Dendritic cell treated with granulocyte-macrophage colony-stimulating factor and Interleukin-4, amounts not matched to agents 40 ng/mL and 50 ng/mL, for 4 days (primary cell): ENCODE measurements at regions not wholly inside any gene's neighbourhood (a gene's known extent, or its start where the extent isn't known, plus 50 kb on each side); places are given as distances from the start of the nearest gene placed in this dataset.
"Not testable (repeated sequence)": the region's sequence is repeated elsewhere in the genome, so short reads cannot be mapped to it uniquely, and the experiment has no call there.

Experiments used
- H3K27ac Mint-ChIP-seq: one replicate; pipeline ENCODE4 v1.8.0; 2022; ENCODE audit warnings: mild to moderate bottlenecking, mixed read lengths
- H3K27me3 Mint-ChIP-seq: one replicate; pipeline ENCODE4 v1.8.0; 2022; ENCODE audit warnings: mild to moderate bottlenecking, mixed read lengths
- H3K36me3 Mint-ChIP-seq: one replicate; pipeline ENCODE4 v1.8.0; 2022; ENCODE audit warnings: low read depth, mixed read lengths
- H3K4me1 Mint-ChIP-seq: one replicate; pipeline ENCODE4 v1.8.0; 2022; ENCODE audit warnings: low read depth, mixed read lengths
- H3K4me3 Mint-ChIP-seq: one replicate; pipeline ENCODE4 v1.8.0; 2022; ENCODE audit warnings: mild to moderate bottlenecking, moderate library complexity, mixed read lengths
- H3K9me3 Mint-ChIP-seq: one replicate; pipeline ENCODE4 v1.8.0; 2022; ENCODE audit warnings: mixed read lengths
- intact Hi-C: fragments of 100-400 bp; cut with micrococcal nuclease; formaldehyde crosslinking; loops from one replicate; pipeline ENCODE4 v1.15.0; 2022

- no peaks in the 10 kb centered on the region for H3K4me1 Mint-ChIP-seq
- H3K27ac Mint-ChIP-seq = no peak overlapping the region
- H3K36me3 Mint-ChIP-seq = no peaks in the 10 kb centered on the region
- H3K4me3 Mint-ChIP-seq = no peak overlapping the region
- intact Hi-C loops = no loop called here
- no peaks in the 10 kb centered on the region for H3K27me3 Mint-ChIP-seq
- H3K9me3 Mint-ChIP-seq = peaks cover 35% of the 10 kb centered on the region
Measured at GRCh38 chr5:162852134-162852533, 585.3 kb upstream of the CCNG1 start.

- H3K36me3 Mint-ChIP-seq = no peaks in the 10 kb centered on the region
- intact Hi-C loops = no loop called here
- no peaks in the 10 kb centered on the region for H3K4me1 Mint-ChIP-seq
- no peak overlapping the region for H3K4me3 Mint-ChIP-seq
- no peak overlapping the region for H3K27ac Mint-ChIP-seq
- no peaks in the 10 kb centered on the region for H3K27me3 Mint-ChIP-seq
- peaks cover 48% of the 10 kb centered on the region for H3K9me3 Mint-ChIP-seq
Measured at GRCh38 chr5:162858770-162859169, 578.6 kb upstream of the CCNG1 start.

- H3K4me1 Mint-ChIP-seq = no peaks in the 10 kb centered on the region
- intact Hi-C loops = no loop called here
- H3K27me3 Mint-ChIP-seq = no peaks in the 10 kb centered on the region
- no peak overlapping the region for H3K4me3 Mint-ChIP-seq
- H3K9me3 Mint-ChIP-seq = peaks cover 37% of the 10 kb centered on the region
- H3K27ac Mint-ChIP-seq = no peak overlapping the region
- no peaks in the 10 kb centered on the region for H3K36me3 Mint-ChIP-seq
Measured at GRCh38 chr5:162870966-162871365, 566.4 kb upstream of the CCNG1 start.

- Mint-ChIP-seq H3K4me1 (no peaks in the 10 kb centered on the region), H3K9me3 (peaks cover 37% of the 10 kb centered on the region), H3K36me3 (no peaks in the 10 kb centered on the region), H3K27me3 (no peaks in the 10 kb centered on the region), H3K27ac (no peak overlapping the region), H3K4me3 (no peak overlapping the region)
- intact Hi-C loops = no loop called here
Measured at GRCh38 chr5:162882629-162883028, 554.8 kb upstream of the CCNG1 start.

- no peak overlapping the region for H3K4me3 Mint-ChIP-seq
- H3K36me3 Mint-ChIP-seq = no peaks in the 10 kb centered on the region
- H3K27ac Mint-ChIP-seq = no peak overlapping the region
- intact Hi-C loops = no loop called here
- H3K4me1 Mint-ChIP-seq = no peaks in the 10 kb centered on the region
- peaks cover 23% of the 10 kb centered on the region for H3K9me3 Mint-ChIP-seq
- no peaks in the 10 kb centered on the region for H3K27me3 Mint-ChIP-seq
Measured at GRCh38 chr5:162886717-162887116, 550.7 kb upstream of the CCNG1 start.

- no peaks in the 10 kb centered on the region for H3K27me3 Mint-ChIP-seq
- H3K36me3 Mint-ChIP-seq = no peaks in the 10 kb centered on the region
- no peak overlapping the region for H3K4me3 Mint-ChIP-seq
Measured at GRCh38 chr5:162888268-162888667, 549.1 kb upstream of the CCNG1 start.

GRCh38 chr5:162911873-162912272, 525.5 kb upstream of the CCNG1 start:
- no peak overlapping the region for H3K4me3 Mint-ChIP-seq
- peaks cover 9% of the 10 kb centered on the region for H3K9me3 Mint-ChIP-seq
- no peaks in the 10 kb centered on the region for H3K27me3 Mint-ChIP-seq
- H3K4me1 Mint-ChIP-seq = no peaks in the 10 kb centered on the region
- no peaks in the 10 kb centered on the region for H3K36me3 Mint-ChIP-seq
- intact Hi-C loops = no loop called here
- no peak overlapping the region for H3K27ac Mint-ChIP-seq

More at GRCh38 chr5:162888268-162888667, 549.1 kb upstream of the CCNG1 start:
- no peaks in the 10 kb centered on the region for H3K4me1 Mint-ChIP-seq
- no peak overlapping the region for H3K27ac Mint-ChIP-seq
- intact Hi-C loops = no loop called here
- H3K9me3 Mint-ChIP-seq = peaks cover 8% of the 10 kb centered on the region

- no peak overlapping the region for H3K4me3 Mint-ChIP-seq
- peaks cover 36% of the 10 kb centered on the region for H3K9me3 Mint-ChIP-seq
- H3K27ac Mint-ChIP-seq = no peak overlapping the region
- H3K27me3 Mint-ChIP-seq = no peaks in the 10 kb centered on the region
- H3K4me1 Mint-ChIP-seq = no peaks in the 10 kb centered on the region
- no peaks in the 10 kb centered on the region for H3K36me3 Mint-ChIP-seq
- intact Hi-C loops = no loop called here
Measured at GRCh38 chr5:162916368-162916767, 521.0 kb upstream of the CCNG1 start.

GRCh38 chr5:162929104-162929503, 508.3 kb upstream of the CCNG1 start:
- Mint-ChIP-seq H3K27ac (no peak overlapping the region), H3K36me3 (no peaks in the 10 kb centered on the region), H3K9me3 (peaks cover 7% of the 10 kb centered on the region), H3K27me3 (no peaks in the 10 kb centered on the region), H3K4me3 (no peak overlapping the region), H3K4me1 (no peaks in the 10 kb centered on the region)
- intact Hi-C loops = no loop called here

- no peaks in the 10 kb centered on the region for H3K4me1 Mint-ChIP-seq
- H3K9me3 Mint-ChIP-seq = peaks cover 31% of the 10 kb centered on the region
- H3K36me3 Mint-ChIP-seq = no peaks in the 10 kb centered on the region
- intact Hi-C loops = no loop called here
- H3K27ac Mint-ChIP-seq = no peak overlapping the region
- no peaks in the 10 kb centered on the region for H3K27me3 Mint-ChIP-seq
- H3K4me3 Mint-ChIP-seq = no peak overlapping the region
Measured at GRCh38 chr5:162931501-162931900, 505.9 kb upstream of the CCNG1 start.

GRCh38 chr5:162939991-162940390, 497.4 kb upstream of the CCNG1 start:
- H3K4me1 Mint-ChIP-seq = no peaks in the 10 kb centered on the region
- intact Hi-C loops = no loop called here
- H3K9me3 Mint-ChIP-seq = peaks cover 29% of the 10 kb centered on the region
- no peak overlapping the region for H3K4me3 Mint-ChIP-seq
- no peaks in the 10 kb centered on the region for H3K36me3 Mint-ChIP-seq
- no peaks in the 10 kb centered on the region for H3K27me3 Mint-ChIP-seq
- no peak overlapping the region for H3K27ac Mint-ChIP-seq

- no peaks in the 10 kb centered on the region for H3K4me1 Mint-ChIP-seq
- H3K27me3 Mint-ChIP-seq = no peaks in the 10 kb centered on the region
- no peak overlapping the region for H3K4me3 Mint-ChIP-seq
- H3K36me3 Mint-ChIP-seq = no peaks in the 10 kb centered on the region
- peaks cover 12% of the 10 kb centered on the region for H3K9me3 Mint-ChIP-seq
- H3K27ac Mint-ChIP-seq = no peak overlapping the region
- intact Hi-C loops = no loop called here
Measured at GRCh38 chr5:162948677-162949076, 488.7 kb upstream of the CCNG1 start.

- H3K27me3 Mint-ChIP-seq = no peaks in the 10 kb centered on the region
- H3K4me1 Mint-ChIP-seq = no peaks in the 10 kb centered on the region
- intact Hi-C loops = no loop called here
- H3K36me3 Mint-ChIP-seq = no peaks in the 10 kb centered on the region
- peaks cover 15% of the 10 kb centered on the region for H3K9me3 Mint-ChIP-seq
- H3K4me3 Mint-ChIP-seq = no peak overlapping the region
- no peak overlapping the region for H3K27ac Mint-ChIP-seq
Measured at GRCh38 chr5:162956570-162956969, 480.8 kb upstream of the CCNG1 start.

GRCh38 chr5:162964144-162964543, 473.3 kb upstream of the CCNG1 start:
- H3K27me3 Mint-ChIP-seq, intact Hi-C loops, H3K4me3 Mint-ChIP-seq, H3K27ac Mint-ChIP-seq, H3K4me1 Mint-ChIP-seq, H3K36me3 Mint-ChIP-seq: not testable (repeated sequence)
- H3K9me3 Mint-ChIP-seq = peaks cover 33% of the 10 kb centered on the region

GRCh38 chr5:162990063-162990462, 447.3 kb upstream of the CCNG1 start:
- H3K27ac Mint-ChIP-seq = no peak overlapping the region
- intact Hi-C loops = no loop called here

More at GRCh38 chr5:162990063-162990462, 447.3 kb upstream of the CCNG1 start:
- H3K4me3 Mint-ChIP-seq = no peak overlapping the region
- H3K36me3 Mint-ChIP-seq = no peaks in the 10 kb centered on the region
- no peaks in the 10 kb centered on the region for H3K4me1 Mint-ChIP-seq
- H3K9me3 Mint-ChIP-seq = peaks cover 19% of the 10 kb centered on the region
- H3K27me3 Mint-ChIP-seq = no peaks in the 10 kb centered on the region
